HG02938 (cell line): ENCODE measurements at regions not wholly inside any gene's neighbourhood (a gene's known extent, or its start where the extent isn't known, plus 50 kb on each side); places are given as distances from the start of the nearest gene placed in this dataset.

Experiments
- ATAC-seq: cut with Tn5 transposase; IDR thresholded peaks from one replicate; pipeline ENCODE4 v1.9.1; 2021; ENCODE audit warnings: mild to moderate bottlenecking, moderate library complexity; ENCODE audit not compliant: unreplicated experiment

GRCh38 chr17:77439189-77440018 is 298.6 kb downstream of the SEC14L1 start:
- no peak for ATAC-seq

GRCh38 chr17:77440560-77440981 is 299.8 kb downstream of the SEC14L1 start:
- no peak for ATAC-seq

DNA sequence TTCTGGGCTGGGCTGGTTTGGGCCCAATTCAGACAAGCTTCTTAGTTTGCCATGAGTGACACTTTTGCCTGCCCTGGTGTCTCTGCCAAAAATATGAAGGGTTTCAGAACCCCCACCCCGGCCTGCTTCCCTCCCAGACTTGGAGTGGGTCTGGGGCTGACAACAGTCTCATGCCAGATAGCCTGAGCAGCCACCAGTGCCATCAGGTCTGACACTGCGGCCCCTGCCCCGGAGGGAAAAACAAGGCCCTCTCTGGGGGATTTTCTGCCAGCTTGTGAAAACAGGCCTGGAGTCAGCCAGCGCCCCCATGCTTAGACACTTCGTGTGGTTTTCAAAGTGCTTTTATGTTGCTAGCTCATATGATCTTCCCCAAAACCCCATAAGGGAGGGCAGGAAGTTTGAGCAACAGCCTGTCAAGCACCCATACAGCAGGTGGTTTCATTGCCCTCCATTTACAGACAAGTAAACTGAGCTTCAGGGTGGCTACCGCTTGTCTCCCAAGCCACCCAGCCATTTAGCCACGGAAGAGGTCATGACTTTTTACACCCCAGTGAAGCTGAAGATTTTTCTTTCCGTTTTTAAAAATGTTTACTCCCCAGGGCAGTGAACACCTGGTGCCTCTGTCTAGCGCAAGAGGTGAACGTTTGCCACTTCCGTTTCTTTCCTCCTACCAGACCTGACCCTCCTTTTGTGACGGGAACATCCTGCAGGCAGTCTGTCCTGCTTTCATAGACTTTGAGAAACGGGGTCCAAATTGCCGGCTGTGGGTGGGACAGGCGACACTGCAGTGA is 300.6 kb downstream of the SEC14L1 start:
- ATAC-seq: peak; percentile 55

DNA sequence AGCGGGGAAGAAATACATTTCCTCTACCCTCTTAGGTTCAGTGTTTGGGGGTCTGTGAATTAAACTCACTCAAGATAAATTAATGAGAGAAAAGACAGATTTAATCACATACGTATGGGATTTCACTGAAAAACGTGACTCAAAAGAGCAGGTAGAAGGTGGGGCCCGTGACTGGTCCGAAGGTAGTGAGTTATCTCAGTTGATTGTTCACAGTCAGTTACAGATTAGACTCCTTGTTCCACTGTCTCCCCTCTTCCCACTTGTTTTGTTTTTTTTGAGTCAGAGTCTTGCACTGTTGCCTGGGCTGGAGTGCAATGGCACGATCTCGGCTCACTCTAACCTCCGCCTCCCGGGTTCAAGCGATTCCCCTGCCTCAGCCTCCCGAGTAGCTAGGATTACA is 301.2 kb downstream of the SEC14L1 start:
- ATAC-seq: no peak

GRCh38 chr17:77442976-77443747 is 302.4 kb downstream of the SEC14L1 start:
- no peak for ATAC-seq

- ATAC-seq: no peak
These were observed 303.0 kb downstream of the SEC14L1 start for GRCh38 chr17:77443748-77444260.

- ATAC-seq: no peak
These were observed 303.8 kb downstream of the SEC14L1 start for GRCh38 chr17:77444628-77444983.

DNA sequence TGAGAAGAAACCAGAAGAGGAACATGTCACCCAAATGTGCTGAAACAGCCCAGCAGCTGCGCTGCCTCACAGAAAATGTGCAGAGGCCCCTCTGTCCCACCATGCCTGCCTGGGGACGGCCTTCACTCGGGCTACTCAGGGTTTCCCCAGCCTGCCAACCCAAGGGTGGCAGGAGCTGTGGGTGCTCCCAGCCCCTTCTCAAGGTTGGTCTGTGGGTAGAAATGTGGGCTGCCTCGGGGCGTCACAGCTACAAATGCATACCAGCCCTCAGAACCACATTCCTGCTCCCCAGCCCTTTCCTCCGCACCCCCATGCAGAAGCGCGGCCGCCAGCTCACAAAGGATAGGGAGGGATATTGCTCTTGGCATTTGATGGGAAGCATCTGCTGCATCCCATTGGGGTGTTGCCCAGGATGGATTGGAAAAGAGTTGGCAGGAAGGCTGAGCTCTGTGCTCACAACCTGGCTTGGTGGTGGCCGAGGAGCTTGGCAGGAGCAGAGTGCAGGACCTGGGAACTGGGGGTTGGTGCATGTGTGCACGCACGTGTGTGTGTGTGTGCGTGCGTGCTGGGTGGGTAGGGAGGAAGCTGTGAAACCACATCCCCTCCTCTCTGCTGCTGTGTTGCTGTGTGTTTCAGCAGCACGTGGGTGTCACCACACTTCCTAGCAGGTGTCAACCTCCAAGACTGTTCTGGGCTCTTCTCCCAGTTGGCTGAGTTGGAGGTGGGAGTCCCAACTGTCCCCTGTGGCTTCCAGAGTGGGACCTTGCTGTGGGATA is 304.4 kb downstream of the SEC14L1 start:
- ATAC-seq: no peak

DNA sequence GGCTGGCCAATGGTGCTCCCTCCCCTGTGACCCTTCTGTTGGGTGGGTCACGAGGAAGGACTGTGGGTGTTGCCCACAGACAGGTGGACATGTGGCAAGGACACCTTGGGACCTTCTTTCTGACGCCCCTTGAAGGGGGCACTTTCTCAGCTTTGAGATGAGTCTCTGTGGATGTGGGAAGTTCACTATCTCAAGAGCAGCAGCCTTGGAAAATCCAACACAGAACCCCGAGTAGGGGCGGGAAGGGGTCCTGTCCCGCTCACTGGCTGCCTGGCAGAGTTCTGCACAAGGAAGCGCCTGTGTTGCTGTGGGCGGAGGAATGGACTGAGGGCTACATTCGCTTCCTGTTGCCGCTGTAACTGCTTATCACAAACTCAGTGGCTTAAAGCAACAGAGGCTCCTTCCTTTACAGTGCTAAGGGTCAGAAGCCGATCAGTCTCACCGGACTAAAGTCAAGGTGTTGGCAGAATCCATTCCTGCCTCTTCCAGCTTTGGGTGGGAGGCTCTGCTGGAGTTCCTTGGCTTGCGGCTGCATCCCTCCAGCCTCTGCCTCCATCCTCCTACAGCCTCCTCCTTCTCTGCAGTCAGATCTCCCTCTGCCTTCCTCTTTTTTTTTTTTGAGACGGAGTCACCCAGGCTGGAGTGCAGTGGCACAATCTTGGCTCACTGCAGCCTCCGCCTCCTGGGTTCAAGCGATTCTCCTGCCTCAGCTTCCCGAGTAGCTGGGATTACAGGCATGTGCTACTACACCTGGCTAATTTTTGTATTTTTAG is 305.2 kb downstream of the SEC14L1 start:
- no peak for ATAC-seq

DNA sequence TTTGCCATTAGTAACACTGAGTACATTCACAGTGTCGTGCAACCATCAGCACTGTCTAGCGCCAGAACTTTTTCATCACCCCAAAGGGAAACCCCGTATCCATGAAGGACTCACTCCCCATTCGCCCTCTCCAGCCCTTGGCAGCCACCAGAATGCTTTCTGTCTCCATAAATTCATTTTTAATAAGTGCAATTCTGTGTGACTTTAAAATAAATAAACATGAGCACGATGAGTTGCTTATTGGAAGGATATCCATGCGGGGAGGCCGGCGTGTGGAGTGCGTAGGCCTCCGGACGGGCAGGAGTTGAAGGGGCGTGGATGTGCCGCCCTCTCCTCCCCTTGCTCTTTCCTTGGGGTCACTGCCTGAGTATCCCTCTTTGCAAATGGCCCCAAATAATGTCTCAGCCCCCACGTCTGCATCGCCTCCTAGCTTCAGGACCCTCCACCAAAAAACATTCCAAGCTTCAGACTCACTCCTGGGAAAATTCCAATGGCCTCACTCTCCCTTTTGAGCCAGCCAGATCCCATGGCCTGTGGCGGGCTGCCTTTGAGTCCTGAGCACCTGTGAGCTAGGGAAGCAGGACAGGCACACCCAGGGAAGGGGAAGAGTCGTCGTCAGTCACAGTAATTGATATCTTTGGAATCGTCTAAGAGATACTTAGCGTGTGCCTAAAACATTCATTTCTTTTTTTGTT is 306.3 kb downstream of the SEC14L1 start:
- ATAC-seq: no peak

DNA sequence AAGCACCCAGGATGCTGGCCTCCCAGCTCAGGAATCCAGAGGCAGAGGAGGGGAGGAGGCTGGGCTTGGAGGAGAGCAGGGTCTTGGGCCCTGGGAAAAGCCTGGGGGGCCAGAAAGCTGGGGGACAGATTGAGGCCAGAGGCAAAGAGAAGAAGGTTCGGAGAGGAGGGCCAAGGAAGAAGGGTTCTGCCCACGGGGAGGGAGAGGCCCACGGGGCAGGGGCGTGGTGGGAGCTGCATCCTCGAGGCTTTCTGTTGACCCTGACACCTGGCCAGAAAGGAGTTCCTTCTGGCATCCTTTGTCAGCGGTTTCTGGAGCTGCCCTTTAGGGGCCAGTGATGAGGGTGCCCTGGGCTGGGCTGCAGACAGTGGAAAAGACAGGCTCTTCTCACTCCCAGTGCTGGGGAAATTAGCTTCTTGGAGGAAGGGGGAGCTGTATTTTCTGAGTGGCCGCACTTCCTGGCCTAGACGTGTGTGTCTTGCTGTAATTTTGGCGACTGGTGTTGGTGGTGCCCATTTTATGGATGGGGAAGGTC is 308.7 kb downstream of the SEC14L1 start:
- no peak for ATAC-seq

DNA sequence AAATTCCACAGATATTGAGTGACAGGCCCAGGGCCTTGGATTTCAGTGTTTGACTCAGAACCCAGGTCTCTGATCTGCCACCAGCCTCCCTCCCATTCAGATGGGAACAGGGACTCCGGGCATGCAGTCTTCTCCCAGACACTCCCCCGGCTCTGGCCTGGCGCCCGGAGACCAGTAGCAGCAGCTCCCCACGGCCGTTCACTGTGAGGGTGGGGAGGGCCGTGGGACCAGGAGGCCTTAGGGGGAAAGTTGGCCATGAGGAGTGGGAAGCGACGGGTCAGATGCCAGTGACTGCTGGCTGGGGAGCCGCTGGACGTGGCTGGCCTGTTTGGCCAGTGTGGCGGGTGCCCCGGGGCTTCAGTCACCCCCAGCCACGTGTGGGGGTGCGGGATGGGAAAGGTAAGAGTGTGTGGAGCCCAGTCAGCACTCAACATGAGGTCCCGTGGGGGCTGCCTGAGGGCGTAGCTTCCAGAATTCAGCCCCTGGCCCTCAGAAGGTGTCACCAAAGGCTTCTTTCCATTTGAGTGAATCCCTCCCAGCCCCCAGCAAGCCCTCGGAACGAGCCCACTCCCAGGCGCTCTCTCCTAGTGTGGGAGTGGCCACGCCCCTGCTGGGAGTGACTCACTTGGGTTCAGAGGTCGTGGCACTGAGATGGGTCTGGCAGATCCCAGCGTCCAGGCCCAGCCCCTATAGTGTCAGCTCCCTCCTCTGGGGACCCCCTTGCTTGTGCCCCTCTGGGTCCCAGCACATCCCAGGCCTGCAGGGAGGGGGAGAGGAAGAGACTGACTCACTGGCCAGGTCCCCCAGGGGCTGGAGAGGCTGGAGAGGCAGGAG is 309.4 kb downstream of the SEC14L1 start:
- ATAC-seq: no peak

GRCh38 chr17:77450742-77451244 is 310.0 kb downstream of the SEC14L1 start:
- no peak for ATAC-seq

GRCh38 chr17:77451245-77451893 is 310.6 kb downstream of the SEC14L1 start:
- ATAC-seq: no peak

- ATAC-seq: no peak
These were observed 311.4 kb downstream of the SEC14L1 start for GRCh38 chr17:77451894-77452852.

- ATAC-seq: no peak
These were observed 313.0 kb downstream of the SEC14L1 start for GRCh38 chr17:77453613-77454241.
